GM19324 (cell line): ENCODE measurements at regions not wholly inside any gene's neighbourhood (a gene's known extent, or its start where the extent isn't known, plus 50 kb on each side); places are given as distances from the start of the nearest gene placed in this dataset.
"Not testable (repeated sequence)": the region's sequence is repeated elsewhere in the genome, so short reads cannot be mapped to it uniquely, and the experiment has no call there.

Experiments used
- ATAC-seq: cut with Tn5 transposase; IDR thresholded peaks from one replicate; pipeline ENCODE4 v1.9.1; 2021; ENCODE audit warnings: mild to moderate bottlenecking, moderate library complexity; ENCODE audit not compliant: unreplicated experiment, low FRiP score

DNA sequence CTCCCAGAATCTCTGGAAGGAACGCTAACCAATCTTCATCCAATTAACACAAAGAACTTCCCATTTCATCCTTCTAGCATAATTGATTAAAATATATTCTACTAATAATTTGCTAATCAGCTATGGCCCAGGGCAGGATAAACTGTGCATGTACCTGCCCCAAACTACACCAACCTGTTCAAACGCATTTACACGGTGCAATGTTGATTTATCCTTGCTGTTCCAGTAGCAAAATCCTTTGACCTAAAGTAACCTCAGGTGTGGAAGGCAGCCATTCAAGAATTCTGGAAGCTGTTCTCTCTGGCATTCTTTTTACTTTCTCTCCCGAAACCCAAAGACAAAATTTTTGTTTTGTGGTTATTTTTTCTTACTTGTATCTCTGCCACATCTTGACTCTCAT, 309.4 kb downstream of the ZNF674 start:
- ATAC-seq = no peak

DNA sequence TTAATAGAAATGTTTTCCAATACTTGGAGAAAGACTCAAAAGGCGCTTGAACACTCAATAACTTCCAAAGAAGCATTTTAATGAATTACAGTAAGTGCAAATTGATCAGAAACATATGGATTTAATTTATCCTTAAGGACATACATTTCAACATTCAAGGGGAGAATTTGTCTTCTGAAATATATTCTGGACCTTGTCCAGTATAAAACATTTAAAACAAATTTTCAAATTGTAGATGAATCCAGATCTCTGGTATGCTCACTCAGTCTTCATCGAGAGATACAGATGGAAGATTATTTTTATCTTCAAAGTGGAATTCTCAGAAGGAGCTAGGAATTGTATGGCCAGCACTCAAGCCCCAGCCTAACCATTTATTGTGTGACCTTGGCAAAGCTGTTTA, 310.4 kb downstream of the ZNF674 start:
- ATAC-seq = no peak

DNA sequence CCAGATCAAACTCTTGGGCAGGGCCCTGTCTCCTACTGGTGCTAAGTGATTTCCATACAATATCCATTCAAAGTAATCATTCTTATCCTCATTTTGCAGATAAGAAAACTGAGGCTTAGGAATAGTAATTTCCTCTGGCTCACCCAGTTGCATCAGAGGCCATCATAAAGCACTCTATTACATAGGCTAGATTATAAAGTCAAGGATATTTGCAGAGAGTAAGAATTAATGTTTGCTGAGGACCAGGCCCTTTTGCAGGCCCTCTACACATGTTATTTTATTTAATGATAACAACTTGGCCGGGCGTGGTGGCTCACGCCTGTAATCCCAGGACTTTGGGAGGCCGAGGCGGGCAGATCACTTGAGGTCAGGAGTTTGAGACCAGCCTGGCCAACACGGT, 316.8 kb downstream of the ZNF674 start:
- no peak for ATAC-seq

DNA sequence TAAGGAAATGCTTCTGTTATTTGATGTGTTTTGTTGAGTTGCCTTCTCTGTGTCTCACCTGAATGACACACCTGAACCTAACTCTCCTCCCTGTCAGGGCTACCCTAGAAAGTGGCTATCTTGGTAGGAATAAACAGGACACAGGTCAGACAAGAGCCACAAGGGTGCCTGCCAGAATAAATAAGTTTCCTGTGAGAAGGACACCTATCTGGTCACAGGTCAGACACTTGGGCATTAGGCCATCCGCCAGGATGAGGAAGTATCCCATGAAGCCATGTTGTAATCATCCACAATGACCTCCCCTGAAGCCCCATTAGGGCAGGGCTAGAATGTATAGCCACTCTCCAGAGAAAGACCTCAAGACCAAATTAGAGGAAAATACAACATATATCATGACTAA, 318.8 kb downstream of the ZNF674 start:
- no peak for ATAC-seq

DNA sequence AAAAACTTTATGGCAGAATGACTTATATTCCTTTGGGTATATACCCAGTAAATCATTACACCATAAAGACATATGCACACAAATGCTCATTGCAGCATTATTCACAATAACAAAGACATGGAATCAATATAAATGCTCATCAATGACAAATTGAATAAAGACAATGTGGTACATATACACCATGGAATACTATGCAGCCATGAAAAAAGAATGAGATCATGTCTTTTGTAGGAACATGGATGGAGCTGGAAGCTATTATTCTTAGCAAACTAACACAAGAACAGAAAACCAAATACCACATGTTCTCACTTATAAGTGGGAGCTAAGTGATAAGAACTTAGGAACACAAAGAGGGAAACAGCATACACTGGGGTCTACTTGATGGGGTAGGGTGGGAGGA, 321.7 kb downstream of the ZNF674 start:
- not testable (repeated sequence) for ATAC-seq

DNA sequence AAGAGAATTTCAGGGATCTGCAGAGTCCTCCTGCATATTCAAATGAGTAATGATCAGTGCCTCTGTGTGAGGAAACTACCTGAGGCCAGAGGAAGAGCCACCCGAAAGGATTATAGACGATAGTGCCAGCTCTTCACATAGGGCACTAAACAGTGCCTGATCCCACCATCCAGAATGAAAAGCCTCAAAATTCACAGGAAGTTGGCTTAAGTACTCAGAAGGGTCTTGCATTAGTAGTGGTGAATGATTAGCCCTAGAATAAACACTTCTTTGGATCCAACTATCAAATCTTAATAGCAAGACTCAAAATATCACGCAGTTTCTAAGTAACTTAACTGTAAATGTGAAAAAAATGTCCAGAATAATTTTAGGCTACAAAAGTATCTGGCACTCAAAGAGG, 324.4 kb downstream of the ZNF674 start:
- no peak for ATAC-seq

DNA sequence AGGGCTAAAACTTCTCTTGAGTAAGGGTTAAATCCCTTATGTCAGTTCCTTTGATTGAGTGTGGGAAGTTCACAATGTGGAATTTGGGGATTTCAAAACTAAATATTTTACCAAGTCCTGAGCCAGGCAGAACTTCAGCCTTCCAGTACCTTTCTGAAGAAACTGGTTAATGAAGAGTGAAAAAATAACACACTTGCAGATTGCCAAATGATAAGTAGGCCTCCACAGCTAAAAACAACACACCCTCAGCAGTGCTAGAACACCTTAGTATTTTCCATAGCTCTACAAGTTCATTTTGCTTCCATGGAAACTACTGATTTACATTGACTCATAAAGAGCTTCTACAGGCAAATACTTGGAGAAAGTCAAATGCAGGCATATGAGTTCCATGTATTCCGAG, 326.8 kb downstream of the ZNF674 start:
- ATAC-seq = no peak

DNA sequence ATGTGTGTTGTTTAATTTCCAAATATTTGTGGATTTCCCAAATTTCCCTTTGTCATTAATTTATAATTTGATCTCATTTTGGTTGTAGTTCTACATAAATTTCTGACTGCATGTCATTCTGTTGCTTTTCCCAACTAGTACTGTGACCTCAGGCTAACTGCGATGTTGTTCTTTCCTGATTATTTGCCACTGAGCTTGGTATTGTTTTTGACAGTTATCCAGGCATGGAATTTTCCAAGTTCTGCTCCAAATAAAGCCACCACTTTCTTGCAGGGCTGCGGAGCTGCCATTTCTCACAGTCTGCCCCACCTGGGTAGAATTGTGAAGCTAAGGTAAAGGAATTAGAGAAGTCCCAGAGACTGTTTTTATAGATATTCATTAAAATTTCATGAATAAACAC, 328.8 kb downstream of the ZNF674 start:
- ATAC-seq = no peak

DNA sequence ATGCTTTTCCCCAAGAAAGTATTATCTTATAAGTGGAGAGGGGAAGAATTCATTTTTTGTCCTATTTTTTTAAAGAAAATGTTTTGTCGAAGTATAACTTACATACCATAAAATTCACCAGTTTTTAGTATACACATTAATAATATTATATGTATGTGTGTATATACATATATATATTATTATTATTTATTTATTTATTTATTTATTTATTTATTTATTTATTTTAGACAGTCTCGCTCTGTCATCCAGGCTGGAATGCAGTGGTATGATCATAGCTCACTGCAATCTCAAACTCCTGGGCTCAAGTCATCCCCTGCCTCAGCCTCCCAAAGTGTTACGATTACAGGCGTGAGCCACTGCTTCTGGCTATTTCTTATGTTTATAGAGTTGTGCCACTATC, 334.1 kb downstream of the ZNF674 start:
- no peak for ATAC-seq

DNA sequence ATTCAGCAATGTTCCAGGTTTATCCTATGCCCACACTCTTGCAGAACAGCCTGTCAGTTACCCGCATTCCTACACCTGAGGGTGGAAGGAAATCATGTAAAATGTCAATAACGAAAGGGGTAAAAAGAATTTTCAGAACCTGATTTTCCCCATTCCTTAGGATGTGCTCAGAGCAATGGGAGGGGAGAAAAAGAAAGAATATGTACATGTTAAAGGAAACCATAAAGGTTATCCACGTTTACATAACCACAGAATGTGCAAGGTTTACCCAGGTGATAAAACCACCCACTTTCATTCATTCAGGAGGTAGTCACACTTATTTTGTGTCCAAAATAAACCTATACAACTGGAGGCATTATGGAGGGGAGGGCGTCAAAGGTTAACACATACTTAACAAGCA, 335.5 kb downstream of the ZNF674 start:
- ATAC-seq = no peak

DNA sequence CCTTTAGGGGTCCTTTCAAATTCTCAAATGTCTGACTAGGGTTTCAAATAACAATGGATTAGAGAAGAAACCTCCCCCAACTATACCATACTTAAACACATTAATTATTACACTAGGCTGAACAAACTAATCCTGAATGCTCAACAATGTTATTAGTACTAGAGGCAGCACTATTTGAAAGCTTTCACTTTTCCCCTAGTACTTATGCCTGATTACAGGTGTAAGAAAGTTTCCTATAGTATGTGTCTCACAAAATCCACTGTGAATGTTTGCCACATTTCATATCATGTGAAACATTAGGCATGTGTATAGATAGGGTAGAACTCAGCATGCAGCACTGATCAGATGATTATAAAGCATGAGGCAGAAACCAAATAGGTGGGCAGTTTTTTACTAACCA, 336.2 kb downstream of the ZNF674 start:
- ATAC-seq = no peak

DNA sequence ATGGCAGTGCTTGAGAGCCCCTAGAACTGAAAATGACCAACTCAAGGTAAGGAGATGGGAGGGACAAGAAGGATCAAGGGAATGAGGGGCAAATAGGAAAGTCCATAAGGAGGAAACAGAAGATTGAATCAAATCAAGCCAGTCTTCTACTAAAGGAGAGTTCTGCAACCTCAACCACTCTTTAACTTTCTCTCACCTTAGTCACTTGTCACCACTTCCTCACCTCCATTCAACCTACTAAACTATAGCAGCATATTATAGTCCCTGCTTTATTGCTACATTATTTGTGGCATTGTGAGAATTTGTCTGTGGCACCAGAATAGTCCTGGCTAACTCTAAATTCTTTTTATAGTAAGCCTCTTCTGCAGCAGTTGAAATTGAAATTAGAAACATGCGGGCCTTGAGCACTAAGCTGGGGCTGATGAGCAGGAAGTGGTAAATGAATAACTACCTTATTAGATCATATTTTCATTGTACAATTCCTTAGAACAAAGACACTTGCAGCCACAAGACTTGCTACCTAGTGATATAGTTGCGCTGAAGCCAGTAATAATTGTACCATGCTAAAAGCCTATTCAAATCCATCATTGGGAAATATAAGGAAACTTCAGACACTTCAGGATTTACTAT, 336.9 kb downstream of the ZNF674 start:
- no peak for ATAC-seq

DNA sequence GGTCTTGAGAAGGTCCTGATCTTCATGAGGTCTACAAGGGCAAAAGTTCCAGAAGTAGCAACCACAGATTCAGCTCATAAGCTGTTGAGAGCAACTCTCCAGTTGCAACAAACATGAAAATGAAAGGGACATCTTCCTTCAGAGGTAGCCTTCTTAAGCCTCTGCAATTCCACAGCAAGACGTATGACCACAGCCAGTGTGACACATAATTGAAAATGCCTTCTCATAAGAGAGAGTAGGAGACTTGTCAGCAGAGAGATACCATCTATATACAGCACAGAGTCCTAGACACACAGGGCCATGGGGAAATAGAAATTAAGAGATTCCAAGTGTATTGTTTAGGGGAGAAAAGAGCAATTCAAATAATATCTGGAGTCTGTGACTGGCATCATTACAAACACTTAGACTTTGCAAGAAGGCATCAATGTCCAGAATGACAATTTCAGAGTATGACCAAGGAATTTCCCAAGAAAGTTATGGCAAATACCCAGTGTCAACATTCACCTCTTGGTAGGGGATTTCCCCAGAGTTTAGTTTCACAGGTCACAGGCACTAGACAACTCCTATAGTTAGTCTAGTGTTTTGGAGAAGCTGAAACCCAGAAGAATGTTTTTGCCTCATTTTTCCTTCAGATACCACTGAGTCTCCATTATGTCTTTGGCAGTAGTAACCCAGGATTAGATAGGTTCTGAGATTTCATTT, 340.3 kb downstream of the ZNF674 start:
- no peak for ATAC-seq

DNA sequence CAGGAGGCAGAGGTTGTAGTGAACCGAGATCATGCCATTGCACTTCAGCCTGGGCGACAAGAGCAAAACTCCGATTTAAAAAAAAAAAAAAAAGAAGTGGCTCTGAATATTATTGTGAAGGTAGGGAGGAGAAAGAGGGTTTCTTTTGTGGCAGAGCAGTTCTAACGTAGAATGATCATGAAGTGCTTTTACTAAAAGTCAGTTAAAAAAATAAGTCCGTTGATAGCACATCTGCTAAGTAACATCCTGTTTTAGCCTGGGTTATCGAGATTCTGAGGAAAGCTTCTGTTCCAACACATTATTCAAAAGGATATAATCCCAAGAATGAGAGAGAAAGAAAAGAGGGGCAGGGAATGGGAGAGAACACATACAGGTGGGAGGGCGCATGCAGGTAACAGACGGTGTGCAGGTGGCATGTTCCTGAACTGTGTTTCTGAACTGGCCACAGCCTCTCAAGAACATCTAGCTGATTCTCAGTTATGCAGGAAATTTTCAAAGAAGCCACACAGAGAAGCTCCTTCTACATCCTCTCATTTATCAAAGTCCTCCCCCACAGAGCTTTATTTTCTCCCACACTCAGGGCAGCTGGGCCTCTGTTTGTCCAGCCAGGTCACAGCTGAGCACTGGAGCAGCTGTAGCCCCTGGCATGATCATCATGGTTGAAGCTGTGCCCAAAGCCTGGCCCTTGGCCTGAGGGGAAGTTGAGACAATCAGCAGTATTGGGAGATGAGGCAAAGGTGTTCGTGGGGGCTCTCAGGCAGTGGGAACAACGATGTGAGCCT, 342.3 kb downstream of the ZNF674 start:
- ATAC-seq = no peak

DNA sequence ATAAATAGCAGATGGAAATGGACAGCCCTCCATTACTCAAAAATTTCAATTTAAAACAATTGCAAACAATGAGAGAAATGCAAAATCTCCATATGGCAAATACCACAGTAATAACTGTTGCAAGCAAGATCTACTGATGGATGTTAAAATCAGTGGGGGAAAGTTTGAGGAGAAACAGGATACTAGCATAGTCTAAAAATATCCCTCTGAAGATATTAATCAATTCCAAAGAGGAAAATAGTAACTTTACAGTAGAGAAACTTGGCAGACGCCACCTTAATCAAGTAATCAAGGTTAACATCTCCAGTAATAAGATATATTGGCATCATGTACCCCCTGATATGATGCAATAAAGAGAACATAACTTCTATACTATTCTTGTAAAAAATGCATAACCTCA, 344.8 kb downstream of the ZNF674 start:
- no peak for ATAC-seq

DNA sequence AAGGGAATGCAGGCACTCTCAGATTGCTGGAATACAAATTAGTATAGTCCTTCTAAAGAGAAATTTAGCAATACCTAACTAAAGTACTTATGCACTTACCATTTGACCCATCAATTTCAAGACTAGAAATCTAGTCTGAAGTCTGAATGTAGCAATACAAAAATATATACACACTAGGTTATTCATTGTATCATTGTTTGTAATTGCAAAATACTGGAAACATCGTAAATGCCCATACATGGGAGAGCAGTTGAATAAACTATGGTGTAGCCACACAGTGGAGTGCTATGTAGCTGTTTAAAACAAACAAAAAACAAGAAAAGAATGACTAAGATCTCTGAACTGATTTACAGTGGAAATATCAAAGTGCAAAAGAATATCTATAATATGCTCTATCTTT, 346.4 kb downstream of the ZNF674 start:
- no peak for ATAC-seq

DNA sequence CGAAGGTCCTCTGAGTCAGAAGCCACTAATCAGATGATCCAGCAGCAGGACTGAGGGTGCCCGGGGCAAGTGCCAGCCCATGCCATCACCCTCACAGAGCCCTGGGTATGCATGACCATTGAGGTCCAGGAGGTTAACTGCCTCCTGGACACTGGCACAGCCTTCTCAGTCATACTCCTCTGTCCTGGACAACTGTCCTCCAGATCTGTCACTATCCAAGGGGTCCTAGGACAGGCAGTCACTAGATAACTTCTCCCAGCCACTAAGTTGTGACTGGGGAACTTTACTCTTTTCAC, 358.5 kb downstream of the ZNF674 start:
- ATAC-seq = not testable (repeated sequence)

DNA sequence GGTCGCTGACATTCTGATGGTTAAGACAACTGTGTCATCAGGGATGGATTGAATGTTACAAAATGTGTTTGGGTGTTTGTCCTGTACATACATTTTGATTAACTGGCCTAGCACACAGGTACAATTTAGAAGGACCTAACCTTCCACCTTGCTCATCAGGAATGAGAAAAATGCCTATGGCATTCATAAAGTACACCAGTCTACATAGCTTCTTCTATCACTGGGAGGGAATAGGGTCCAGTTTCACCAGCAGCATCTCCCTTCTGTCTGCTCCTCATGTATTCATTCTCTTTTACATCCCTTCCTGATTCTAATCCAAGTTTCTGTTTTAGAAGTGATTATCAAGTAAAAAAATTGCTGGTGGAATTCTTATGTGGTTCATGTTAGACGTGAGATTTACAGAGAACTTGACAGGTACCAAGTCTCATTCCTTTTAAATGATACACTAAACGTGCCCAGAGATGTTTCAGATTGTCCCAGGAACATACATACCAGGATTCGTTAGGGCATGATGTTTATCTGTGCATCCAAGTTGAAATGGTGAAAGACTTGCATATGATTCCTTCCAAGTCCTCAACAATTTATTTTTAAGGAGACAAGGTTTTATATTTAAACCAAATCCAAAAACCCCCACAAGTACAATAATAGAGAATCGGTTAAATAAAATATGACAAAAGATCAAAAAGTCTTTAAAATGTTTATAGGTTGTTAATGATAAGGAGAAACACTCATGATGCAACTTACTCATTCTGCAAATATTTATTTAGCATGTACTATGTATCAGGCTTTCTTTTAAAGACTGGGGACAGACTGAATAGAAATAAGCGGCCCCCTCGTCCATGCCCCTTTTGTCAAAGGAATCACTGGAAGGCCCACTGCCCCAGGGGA, 359.1 kb downstream of the ZNF674 start:
- ATAC-seq = no peak

DNA sequence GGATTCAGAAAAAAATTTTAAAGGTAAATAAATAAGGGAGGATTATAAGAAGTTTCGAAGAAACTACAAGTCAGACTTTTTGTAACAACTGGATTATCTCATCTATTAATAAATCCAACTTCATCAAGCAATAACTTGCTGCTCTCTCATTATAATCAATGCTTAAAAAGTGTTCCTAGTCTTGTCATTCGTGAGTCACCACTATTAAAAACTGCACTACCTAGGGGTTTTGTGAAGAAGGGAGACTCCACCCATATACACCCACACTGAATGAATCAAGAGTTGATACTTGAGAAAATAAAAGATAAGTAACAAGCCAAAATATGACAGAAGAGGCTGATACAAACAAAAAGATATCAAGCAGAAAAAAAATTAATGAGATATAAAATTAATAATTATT, 360.5 kb downstream of the ZNF674 start:
- ATAC-seq = no peak

DNA sequence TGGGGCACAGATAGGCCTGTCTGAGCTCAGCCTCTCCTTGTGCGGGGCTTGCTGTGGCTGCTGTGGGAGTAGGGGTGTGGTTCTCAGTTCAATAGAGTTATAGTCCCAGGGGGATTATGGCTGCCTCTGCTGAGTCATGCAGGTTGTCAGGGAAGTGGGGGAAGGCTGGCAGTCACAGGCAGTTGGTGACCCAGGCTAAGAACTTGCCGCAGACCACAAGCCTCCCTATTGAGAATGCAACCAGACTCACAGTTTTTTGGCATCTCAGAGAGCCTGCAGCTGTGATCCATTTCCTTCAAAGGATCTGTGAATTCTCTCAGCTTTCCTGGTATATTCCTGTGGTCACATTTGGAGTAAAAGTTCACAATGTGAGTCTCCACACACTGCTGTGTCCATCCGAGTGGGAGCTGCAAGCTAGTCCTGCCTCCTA, 364.9 kb downstream of the ZNF674 start:
- ATAC-seq = peak; percentile 89

DNA sequence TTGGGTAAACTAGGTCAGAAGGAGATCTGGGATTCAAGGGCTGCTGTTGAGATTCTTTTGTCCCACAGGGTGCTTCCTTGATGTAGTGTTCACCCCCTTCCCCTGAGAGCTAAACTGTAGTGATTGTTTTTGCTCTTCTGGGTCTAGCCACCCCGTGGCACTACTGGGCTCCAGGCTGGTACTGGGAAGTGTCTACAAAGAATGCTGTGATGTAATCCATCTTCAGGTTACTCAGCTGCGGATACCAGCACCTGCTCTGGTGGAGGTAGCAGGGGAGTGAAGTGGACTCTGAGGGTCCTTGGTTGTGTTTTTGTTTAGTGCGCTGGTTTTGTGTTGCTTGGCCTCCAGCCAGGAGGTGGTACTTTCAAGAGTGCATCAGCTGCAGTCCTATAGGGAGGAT, 365.5 kb downstream of the ZNF674 start:
- ATAC-seq = peak; percentile 13
